Heart left ventricle (tissue), 16 donors: ENCODE measurements at regions not wholly inside any gene's neighbourhood (a gene's known extent, or its start where the extent isn't known, plus 50 kb on each side); places are given as distances from the start of the nearest gene placed in this dataset.
A peak's percentile ranks its signal among the peaks of the same experiment; 100 is the strongest.
"Not testable (repeated sequence)": the region's sequence is repeated elsewhere in the genome, so short reads cannot be mapped to it uniquely, and the experiment has no call there.

Source experiments
- ATAC-seq, 4 donors: fragments of 200-7000 bp; cut with Tn5 transposase; one replicate each; pipeline ENCODE4 v1.9.1; 2020 to 2022; ENCODE audit warnings: moderate library complexity in 4 of 4, mild to moderate bottlenecking in 3 of 4, moderate number of reproducible peaks in 1 of 4
- DNase-seq, 5 donors: peaks; one replicate each; pipeline ENCODE4 v3.0.0-alpha.2; 2020
- H3K27ac ChIP-seq, 12 donors: fragments of 200-600 bp; sonication (generic) in 4 of 12; one replicate each; pipeline versions ENCODE4 v1.5.0 to v1.8.0; 2016 to 2022; ENCODE audit warnings: mild to moderate bottlenecking in 2 of 12
- H3K27me3 ChIP-seq, 9 donors: fragments of 200-600 bp; sonication (generic) in 2 of 9; one replicate each; pipeline versions ENCODE4 v1.5.1 to v1.8.0; 2016 to 2022; ENCODE audit warnings: mild to moderate bottlenecking in 3 of 9
- H3K36me3 ChIP-seq, 9 donors: fragments of 200-600 bp; sonication (generic) in 2 of 9; one replicate each; pipeline versions ENCODE4 v1.5.0 to v1.8.0; 2018 to 2022; ENCODE audit warnings: mild to moderate bottlenecking in 2 of 9
- H3K4me1 ChIP-seq, 12 donors: fragments of 200-600 bp; sonication (generic) in 4 of 12; one replicate each; pipeline versions ENCODE4 v1.5.0 to v1.8.0; 2016 to 2022; ENCODE audit warnings: mild to moderate bottlenecking in 3 of 12
- H3K4me3 ChIP-seq, 12 donors: fragments of 200-600 bp; sonication (generic) in 4 of 12; one replicate each; pipeline versions ENCODE4 v1.5.0 to v1.8.0; 2017 to 2022; ENCODE audit warnings: mild to moderate bottlenecking in 9 of 12, moderate library complexity in 4 of 12
- H3K9me3 ChIP-seq, 12 donors: fragments of 200-600 bp; sonication (generic) in 4 of 12; one replicate each; pipeline versions ENCODE4 v1.5.0 to v1.8.0; 2016 to 2022; ENCODE audit warnings: mild to moderate bottlenecking in 1 of 12
- CTCF ChIP-seq, 12 donors: fragments of 200-600 bp; sonication (generic) in 4 of 12; IDR thresholded peaks; one replicate each; pipeline versions ENCODE4 v1.5.0 to v1.8.0; 2018 to 2022; ENCODE audit warnings: antibody characterized with exemption in 12 of 12, mild to moderate bottlenecking in 5 of 12
- POLR2A ChIP-seq, 2 donors: fragments of 450-650 bp; IDR thresholded peaks; one replicate each; pipeline ENCODE4 v1.6.1; 2017; ENCODE audit warnings: antibody characterized with exemption in 2 of 2, mild to moderate bottlenecking in 2 of 2, moderate library complexity in 2 of 2
- WGBS, 4 donors: extraction: QIAGEN DNeasy Blood & Tissue Kit in 2 of 4; methylation state at CpG; one replicate each; pipeline versions ENCODE4 v1.1.5 to v1.1.7; 2013 to 2018; 5-methylcytosine and 5-hydroxymethylcytosine counted together
- intact Hi-C, 10 donors: fragments of 100-400 bp; cut with DNase I; formaldehyde crosslinking; loops; one replicate each; pipeline versions ENCODE4 v1.11.1 to v1.14.2; 2022
- donor health status: ischemic (EF 13 %, LVEDD 7.1; RV severe dilation, severe dysfunction).
- donor health status: healthy with polysubstance abuse.
- donor health status: DM: no; HTN: yes; CAD: no.
- donor health status: DM: no; HTN: no; CAD: no.
- donor health status: ischemic (EF 25% LVEDD 6.9; RV normal size, moderate dysfunction).
- donor health status: ischemic (EF 25% LVEDD 5.7; RV mildly dilated, moderate dysfunction).
- donor health status: healthy.
- donor health status: DM: yes; HTN: yes; CAD: no.
- donor health status: ischemic (EF 35%, LVEDD 5.7; RV mildly dilated, moderate dysfunction).
- donor health status: nonischemic (EF 11% LVEDD 7.7; RV severe dilation, severe dysfunction).
- donor health status: DM: yes; HTN: yes; CAD: no.
- donor health status: PGD.
- donor health status: ischemic (EF 29% LVEDD 5.4; RV normal size, mild dysfunction).
- donor health status: nonischemic (EF 23%, LVEDD 6.1; RV moderate dilation, normal function).

GRCh38 chr3:170692720-170693119 is 106.8 kb upstream of the SLC7A14 start:
- no peaks in the 10 kb centered on the region for H3K36me3 ChIP-seq
- peaks cover 0 to 10% (median 0%) of the 10 kb centered on the region in 12 donors for H3K4me1 ChIP-seq
- H3K27me3 ChIP-seq, result no peaks in the 10 kb centered on the region
- ATAC-seq (no peak), DNase-seq (no peak)
- TF ChIP-seq POLR2A (IDR thresholded peaks at IDR 0.05) (no peak), CTCF (IDR thresholded peaks at IDR 0.05) (no peak)
- no peak overlapping the region for H3K27ac ChIP-seq
- 96 to 100% (median 99%) methylated on average over 2 of the region's 2 CpGs for WGBS, 4 donors
- intact Hi-C loops, result loop anchor here in 8 of 10 donors (2.0 to 10.0 kb wide), 8 partner anchors 112 to 378 kb away; partner anchors contain the start of gene CLDN11 (in 2 of the 8)
- H3K9me3 ChIP-seq, result no peaks in the 10 kb centered on the region
- H3K4me3 ChIP-seq, result no peak overlapping the region

- no peak for ATAC-seq
- TF ChIP-seq POLR2A (IDR thresholded peaks at IDR 0.05), result no peak
- peak in 3 of 12 donors; percentile 1 to 4 (median 3) for TF ChIP-seq CTCF (IDR thresholded peaks at IDR 0.05)
- no peak for DNase-seq
- Histone ChIP-seq H3K36me3 (no peaks in the 10 kb centered on the region), H3K27me3 (no peaks in the 10 kb centered on the region), H3K4me3 (no peak overlapping the region), H3K9me3 (no peaks in the 10 kb centered on the region), H3K4me1 (peaks cover 0 to 7% (median 0%) of the 10 kb centered on the region in 12 donors), H3K27ac (no peak overlapping the region)
- intact Hi-C loops, result loop anchor here (1.0 to 10.0 kb wide), 12 partner anchors 114 to 376 kb away; partner anchors contain the start of gene CLDN11 (in 2 of the 10)
- 55 to 65% (median 61%) methylated on average over 3 of the region's 3 CpGs for WGBS, 4 donors
Observed at GRCh38 chr3:170690661-170690981, 104.7 kb upstream of the SLC7A14 start.

GRCh38 chr3:170689893-170690660 is 104.2 kb upstream of the SLC7A14 start:
- H3K27me3 ChIP-seq, result no peaks in the 10 kb centered on the region
- no peaks in the 10 kb centered on the region for H3K9me3 ChIP-seq
- peaks cover 0 to 7% (median 0%) of the 10 kb centered on the region in 12 donors for H3K4me1 ChIP-seq
- H3K4me3 ChIP-seq, result no peak overlapping the region
- peak; percentile 44 to 83 (median 59) for DNase-seq
- peak in 3 of 4 donors; percentile 76 to 89 (median 77) for ATAC-seq
- no peak for TF ChIP-seq POLR2A (IDR thresholded peaks at IDR 0.05)
- peak; percentile 67 to 82 (median 74) for TF ChIP-seq CTCF (IDR thresholded peaks at IDR 0.05)
- no peaks in the 10 kb centered on the region for H3K36me3 ChIP-seq
- no peak overlapping the region for H3K27ac ChIP-seq
- intact Hi-C loops, result loop anchor here (1.0 to 10.0 kb wide), 12 partner anchors 115 to 375 kb away; partner anchors contain the start of gene CLDN11 (in 2 of the 10)
- WGBS, 4 donors, result 53 to 62% (median 56%) methylated on average over 13 of the region's 13 CpGs

- Histone ChIP-seq H3K9me3 (no peaks in the 10 kb centered on the region), H3K4me3 (no peak overlapping the region), H3K27me3 (no peaks in the 10 kb centered on the region), H3K36me3 (no peaks in the 10 kb centered on the region), H3K27ac (no peak overlapping the region), H3K4me1 (peaks cover 0 to 7% (median 0%) of the 10 kb centered on the region in 12 donors)
- DNase-seq (no peak), ATAC-seq (peak in 1 of 4 donors; percentile 38)
- intact Hi-C loops, result no loop called here
- WGBS, 4 donors, result 38 to 57% (median 46%) methylated on average over 4 of the region's 4 CpGs
- TF ChIP-seq CTCF (IDR thresholded peaks at IDR 0.05), result no peak
- no peak for TF ChIP-seq POLR2A (IDR thresholded peaks at IDR 0.05)
Observed at GRCh38 chr3:170689296-170689829, 103.5 kb upstream of the SLC7A14 start.

- intact Hi-C loops, result not testable (repeated sequence)
Observed at GRCh38 chr3:170688222-170688621, 102.3 kb upstream of the SLC7A14 start.

More at GRCh38 chr3:170688222-170688621, 102.3 kb upstream of the SLC7A14 start:
- not testable (repeated sequence) for H3K4me1 ChIP-seq, H3K27ac ChIP-seq, H3K4me3 ChIP-seq, DNase-seq, H3K27me3 ChIP-seq, ATAC-seq, H3K9me3 ChIP-seq, H3K36me3 ChIP-seq
- WGBS, 4 donors, result 91 to 94% (median 92%) methylated on average over 4 of the region's 4 CpGs
